H9 (cell line): ENCODE measurements at regions not wholly inside any gene's neighbourhood (a gene's known extent, or its start where the extent isn't known, plus 50 kb on each side); places are given as distances from the start of the nearest gene placed in this dataset.

Source experiments
- DNase-seq: peaks from one replicate; pipeline ENCODE4 v3.0.0-alpha.2; 2017
- H2AFZ ChIP-seq: one replicate; pipeline ENCODE4 v1.6.1; 2013; ENCODE audit warnings: mild to moderate bottlenecking, low read length, control low read depth, moderate library complexity
- H2AK5ac ChIP-seq: 2 replicates; pipeline ENCODE4 v1.6.1; 2013; ENCODE audit warnings: low read length, control low read depth, mixed read lengths; ENCODE audit not compliant: insufficient read length
- H2BK120ac ChIP-seq: one replicate; pipeline ENCODE4 v1.6.1; 2013; ENCODE audit warnings: low read depth, mild to moderate bottlenecking, low read length, control low read depth, inconsistent platforms; ENCODE audit not compliant: poor library complexity, severe bottlenecking
- H2BK12ac ChIP-seq: 2 replicates; pipeline ENCODE4 v1.6.1; 2013; ENCODE audit warnings: low read length, control low read depth, mixed read lengths, low read depth; ENCODE audit not compliant: insufficient read length
- H2BK15ac ChIP-seq: 2 replicates; pipeline ENCODE4 v1.6.1; 2013; ENCODE audit warnings: low read depth, low read length, control low read depth
- H2BK20ac ChIP-seq: one replicate; pipeline ENCODE4 v1.6.1; 2013; ENCODE audit warnings: low read depth, mild to moderate bottlenecking, low read length, control low read depth, inconsistent platforms; ENCODE audit not compliant: poor library complexity, severe bottlenecking
- H2BK5ac ChIP-seq: 2 replicates; pipeline ENCODE4 v1.6.1; 2013; ENCODE audit warnings: low read length, control low read depth, mixed read lengths; ENCODE audit not compliant: insufficient read length
- H3K14ac ChIP-seq: 2 replicates; pipeline ENCODE4 v1.6.1; 2013; ENCODE audit warnings: low read length, control low read depth; ENCODE audit not compliant: insufficient read depth
- H3K18ac ChIP-seq: 2 replicates; pipeline ENCODE4 v1.6.1; 2013; ENCODE audit warnings: low read depth, mild to moderate bottlenecking, mixed read lengths, low read length, control low read depth; ENCODE audit not compliant: insufficient read length
- H3K23ac ChIP-seq: 2 replicates; pipeline ENCODE4 v1.6.1; 2013; ENCODE audit warnings: low read length, control low read depth, mixed read lengths, low read depth; ENCODE audit not compliant: insufficient read length
- H3K23me2 ChIP-seq: 2 replicates; pipeline ENCODE4 v1.6.1; 2013; ENCODE audit warnings: low read depth, mild to moderate bottlenecking, mixed read lengths, low read length, control low read depth; ENCODE audit not compliant: insufficient read length, poor library complexity, severe bottlenecking
- H3K27ac ChIP-seq: 2 replicates; pipeline ENCODE4 v1.5.1; 2013; ENCODE audit warnings: low read length, control low read depth, mixed read lengths, low read depth; ENCODE audit not compliant: insufficient read length
- H3K27me3 ChIP-seq: 2 replicates; pipeline ENCODE4 v1.6.1; 2013; ENCODE audit warnings: low read length, control low read depth, inconsistent platforms; ENCODE audit not compliant: insufficient read depth
- H3K4ac ChIP-seq: 2 replicates; pipeline ENCODE4 v1.6.1; 2013; ENCODE audit warnings: low read depth, mild to moderate bottlenecking, control low read depth, inconsistent platforms, low read length, moderate library complexity
- H3K4me1 ChIP-seq: 2 replicates; pipeline ENCODE4 v1.6.1; 2013; ENCODE audit warnings: low read length, control low read depth, inconsistent platforms; ENCODE audit not compliant: insufficient read depth
- H3K4me2 ChIP-seq: 2 replicates; pipeline ENCODE4 v1.6.1; 2013; ENCODE audit warnings: low read length, control low read depth, mixed read lengths; ENCODE audit not compliant: insufficient read length, insufficient read depth
- H3K56ac ChIP-seq: 2 replicates; pipeline ENCODE4 v1.6.1; 2013; ENCODE audit warnings: low read depth, mild to moderate bottlenecking, mixed read lengths, low read length, control low read depth; ENCODE audit not compliant: insufficient read length
- H3K79me1 ChIP-seq: 2 replicates; pipeline ENCODE4 v1.6.1; 2013; ENCODE audit warnings: low read depth, mild to moderate bottlenecking, moderate library complexity, low read length, control low read depth, inconsistent platforms; ENCODE audit not compliant: insufficient read depth, poor library complexity, severe bottlenecking
- H3K79me2 ChIP-seq: 2 replicates; pipeline ENCODE4 v1.6.1; 2013; ENCODE audit warnings: low read length, control low read depth, inconsistent platforms; ENCODE audit not compliant: insufficient read depth
- H3K9ac ChIP-seq: 2 replicates; pipeline ENCODE4 v1.6.1; 2013; ENCODE audit warnings: low read length, control low read depth, mixed read lengths; ENCODE audit not compliant: insufficient read length; ENCODE audit errors: extremely low read depth
- H3K9me3 ChIP-seq: one replicate; pipeline ENCODE4 v1.6.1; 2013; ENCODE audit warnings: low read depth, low read length, inconsistent platforms; ENCODE audit not compliant: control insufficient read depth
- H3T11ph ChIP-seq: one replicate; pipeline ENCODE4 v1.6.1; 2013; ENCODE audit warnings: mild to moderate bottlenecking, low read length, control low read depth, inconsistent platforms
- H4K20me1 ChIP-seq: one replicate; pipeline ENCODE4 v1.6.1; 2013; ENCODE audit not compliant: control insufficient read depth, insufficient read length, insufficient read depth
- H4K5ac ChIP-seq: 2 replicates; pipeline ENCODE4 v1.6.1; 2013; ENCODE audit warnings: low read depth, mild to moderate bottlenecking, mixed read lengths, low read length, control low read depth; ENCODE audit not compliant: insufficient read length
- H4K8ac ChIP-seq: replicated peaks from 2 replicates; pipeline ENCODE4 v1.6.1; 2013; ENCODE audit warnings: low read length, control low read depth, mixed read lengths, low read depth; ENCODE audit not compliant: insufficient read length
- H4K91ac ChIP-seq: 2 replicates; pipeline ENCODE4 v1.6.1; 2013; ENCODE audit warnings: low read depth, mild to moderate bottlenecking, moderate library complexity, mixed read lengths, low read length, control low read depth; ENCODE audit not compliant: insufficient read length
- H3K27ac Mint-ChIP-seq, 3 experiments: 2 replicates in 2 of 3; 3 replicates in 1 of 3; pipeline ENCODE4 v1.8.0; 2020 to 2021; ENCODE audit warnings: mixed read lengths in 3 of 3, mild to moderate bottlenecking in 1 of 3, moderate library complexity in 1 of 3
- H3K27me3 Mint-ChIP-seq: 2 replicates; pipeline ENCODE4 v1.8.0; 2021; ENCODE audit warnings: low read depth, mild to moderate bottlenecking, moderate library complexity, mixed read lengths
- H3K36me3 Mint-ChIP-seq, 3 experiments: 2 replicates in 2 of 3; 3 replicates in 1 of 3; pipeline ENCODE4 v1.8.0; 2020 to 2021; ENCODE audit warnings: low read depth in 3 of 3, mixed read lengths in 3 of 3; ENCODE audit not compliant: insufficient read depth in 1 of 3
- H3K4me1 Mint-ChIP-seq, 2 experiments: 2 replicates each; pipeline ENCODE4 v1.8.0; 2020; ENCODE audit warnings: mixed read lengths in 2 of 2
- H3K4me3 Mint-ChIP-seq, 2 experiments: 2 replicates in 1 of 2; 3 replicates in 1 of 2; pipeline ENCODE4 v1.8.0; 2020 to 2021; ENCODE audit warnings: mild to moderate bottlenecking in 2 of 2, mixed read lengths in 2 of 2, moderate library complexity in 1 of 2
- H3K9me3 Mint-ChIP-seq, 2 experiments: 2 replicates in 1 of 2; 3 replicates in 1 of 2; pipeline ENCODE4 v1.8.0; 2020; ENCODE audit warnings: mild to moderate bottlenecking in 2 of 2, mixed read lengths in 2 of 2, moderate library complexity in 1 of 2
- CTCF ChIP-seq: fragments of 200-600 bp; sonication (generic); conservative IDR thresholded peaks from 3 replicates; pipeline ENCODE4 v1.8.0; 2021; ENCODE audit warnings: antibody characterized with exemption, mild to moderate bottlenecking
- WGBS: extraction: QIAGEN DNeasy Blood & Tissue Kit; methylation state at CpG from one replicate; pipeline ENCODE4 v1.1.7; 2013; ENCODE audit warnings: missing lambda C conversion rate, low lambda C conversion rate, mixed read lengths; ENCODE audit not compliant: insufficient read length; ENCODE audit errors: extremely low coverage; 5-methylcytosine and 5-hydroxymethylcytosine counted together

- peaks cover 6 to 7% of the 10 kb centered on the region in 2 experiments for H3K4me1 Mint-ChIP-seq
- Histone ChIP-seq H2BK5ac (no peak overlapping the region), H3T11ph (no peak overlapping the region)
Measured at GRCh38 chr4:177798161-177798560, 355.9 kb upstream of the AGA start.

More at GRCh38 chr4:177798161-177798560, 355.9 kb upstream of the AGA start:
- Histone ChIP-seq H3K23me2 (no peaks in the 10 kb centered on the region), H2BK12ac (no peak overlapping the region), H2AK5ac (no peak overlapping the region), H3K79me1 (no peaks in the 10 kb centered on the region), H3K27me3 (no peaks in the 10 kb centered on the region), H4K8ac (no peak overlapping the region), H2BK15ac (no peak overlapping the region), H3K9ac (no peak overlapping the region), H3K4ac (no peak overlapping the region), H3K56ac (no peak overlapping the region), H3K4me2 (no peak overlapping the region), H3K4me1 (no peaks in the 10 kb centered on the region), H3K18ac (no peak overlapping the region), H3K23ac (no peak overlapping the region), H2AFZ (no peak overlapping the region), H4K91ac (no peak overlapping the region), H3K79me2 (no peaks in the 10 kb centered on the region), H2BK20ac (no peak overlapping the region), H4K5ac (no peak overlapping the region), H4K20me1 (no peaks in the 10 kb centered on the region), H3K27ac (no peak overlapping the region), H3K9me3 (no peaks in the 10 kb centered on the region), H2BK120ac (no peak overlapping the region), H3K14ac (no peak overlapping the region)
- Mint-ChIP-seq H3K4me3 (no peak overlapping the region), H3K36me3 (no peaks in the 10 kb centered on the region), H3K9me3 (no peaks in the 10 kb centered on the region), H3K27me3 (no peaks in the 10 kb centered on the region), H3K27ac (no peak overlapping the region)
- DNase-seq = no peak
- no CpG with 5 or more reads among the region's 1 CpG for WGBS
- no peak for TF ChIP-seq CTCF
